BLaER1 (cell line): ENCODE measurements at regions not wholly inside any gene's neighbourhood (a gene's known extent, or its start where the extent isn't known, plus 50 kb on each side); places are given as distances from the start of the nearest gene placed in this dataset.
"Not testable (repeated sequence)": the region's sequence is repeated elsewhere in the genome, so short reads cannot be mapped to it uniquely, and the experiment has no call there.

ENCODE experiments used
- H3K27ac ChIP-seq: shearing (Covaris generic); formaldehyde crosslinking; 2 replicates; pipeline ENCODE4 v1.8.1; 2022
- H3K27me3 ChIP-seq: shearing (Covaris generic); formaldehyde crosslinking; 2 replicates; pipeline ENCODE4 v1.8.1; 2022
- H3K36me3 ChIP-seq: shearing (Covaris generic); formaldehyde crosslinking; 2 replicates; pipeline ENCODE4 v1.8.1; 2022
- H3K4me1 ChIP-seq: shearing (Covaris generic); formaldehyde crosslinking; 2 replicates; pipeline ENCODE4 v1.8.1; 2022
- H3K4me2 ChIP-seq: shearing (Covaris generic); formaldehyde crosslinking; 2 replicates; pipeline ENCODE4 v1.8.1; 2022
- H3K4me3 ChIP-seq: shearing (Covaris generic); formaldehyde crosslinking; 2 replicates; pipeline ENCODE4 v1.8.1; 2022
- H3K9ac ChIP-seq: shearing (Covaris generic); formaldehyde crosslinking; 2 replicates; pipeline ENCODE4 v1.8.1; 2022
- H3K9me3 ChIP-seq: shearing (Covaris generic); formaldehyde crosslinking; 2 replicates; pipeline ENCODE4 v1.8.1; 2022
- H4K20me1 ChIP-seq: shearing (Covaris generic); formaldehyde crosslinking; 2 replicates; pipeline ENCODE4 v1.8.1; 2022
- Cebpa-rat ChIP-seq: shearing (Covaris generic); IDR thresholded peaks from 2 replicates; pipeline ENCODE4 v1.8.1; 2022

DNA sequence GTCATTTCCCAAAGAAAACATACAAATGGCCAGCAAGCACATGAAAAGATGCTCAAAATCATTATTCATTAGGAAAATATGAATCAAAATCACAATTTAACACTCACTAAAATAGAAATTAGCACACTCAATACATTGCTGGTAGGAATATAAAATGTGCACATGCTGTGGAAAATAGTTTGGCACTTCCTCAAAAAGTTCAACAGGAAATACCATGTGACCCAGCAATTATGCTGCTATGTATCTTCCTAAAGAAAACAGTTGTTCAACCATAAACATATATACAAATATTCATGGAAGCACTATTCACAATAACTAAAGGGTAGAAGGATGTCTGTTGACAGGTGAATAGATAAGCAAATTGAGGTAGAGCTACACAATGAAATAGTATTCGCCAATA lies 187.3 kb upstream of the SOX6 start:
- H3K9me3 ChIP-seq = no peaks in the 10 kb centered on the region
- no peaks in the 10 kb centered on the region for H3K4me1 ChIP-seq
- no peak overlapping the region for H3K9ac ChIP-seq
- H4K20me1 ChIP-seq = no peaks in the 10 kb centered on the region
- no peak overlapping the region for H3K4me2 ChIP-seq
- no peaks in the 10 kb centered on the region for H3K36me3 ChIP-seq
- TF ChIP-seq Cebpa-rat = no peak
- no peaks in the 10 kb centered on the region for H3K27me3 ChIP-seq
- H3K4me3 ChIP-seq = no peak overlapping the region
- no peak overlapping the region for H3K27ac ChIP-seq

- Histone ChIP-seq H3K27me3 (no peaks in the 10 kb centered on the region), H3K27ac (no peak overlapping the region), H3K4me1 (no peaks in the 10 kb centered on the region), H3K36me3 (no peaks in the 10 kb centered on the region), H3K4me2 (no peak overlapping the region), H3K9me3 (no peaks in the 10 kb centered on the region), H3K4me3 (no peak overlapping the region), H3K9ac (no peak overlapping the region), H4K20me1 (no peaks in the 10 kb centered on the region)
- TF ChIP-seq Cebpa-rat = no peak
These were observed 186.0 kb upstream of the SOX6 start for GRCh38 chr11:16542353-16542752.

- no peak for TF ChIP-seq Cebpa-rat
- Histone ChIP-seq H3K27ac (no peak overlapping the region), H4K20me1 (no peaks in the 10 kb centered on the region), H3K9me3 (no peaks in the 10 kb centered on the region), H3K4me2 (no peak overlapping the region), H3K9ac (no peak overlapping the region), H3K4me3 (no peak overlapping the region), H3K4me1 (no peaks in the 10 kb centered on the region), H3K27me3 (no peaks in the 10 kb centered on the region), H3K36me3 (no peaks in the 10 kb centered on the region)
These were observed 180.2 kb upstream of the SOX6 start for GRCh38 chr11:16536513-16536912.

DNA sequence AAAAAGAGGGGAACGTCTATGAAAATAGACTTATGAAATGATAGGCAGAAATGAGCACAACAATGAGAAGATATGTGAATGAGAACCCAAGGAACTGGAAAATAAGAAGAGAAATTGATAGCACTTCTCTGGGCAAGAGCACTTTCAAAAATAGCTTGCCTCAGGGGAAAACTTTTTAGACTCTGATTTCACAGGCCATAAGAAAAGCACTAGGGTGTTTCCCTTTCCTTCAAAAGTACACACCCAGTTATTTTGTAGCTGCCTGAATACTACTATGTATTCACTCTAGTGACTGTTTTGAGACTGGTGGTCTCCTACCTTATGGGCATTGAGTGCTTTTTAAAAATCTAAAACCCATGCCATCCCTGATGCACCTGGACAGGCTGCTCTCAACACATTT lies 172.3 kb upstream of the SOX6 start:
- no peaks in the 10 kb centered on the region for H3K36me3 ChIP-seq
- H3K4me1 ChIP-seq = peaks cover 8% of the 10 kb centered on the region
- H3K27ac ChIP-seq = no peak overlapping the region
- no peaks in the 10 kb centered on the region for H4K20me1 ChIP-seq
- no peak overlapping the region for H3K4me3 ChIP-seq
- no peak for TF ChIP-seq Cebpa-rat
- no peaks in the 10 kb centered on the region for H3K9me3 ChIP-seq
- no peak overlapping the region for H3K9ac ChIP-seq
- H3K27me3 ChIP-seq = no peaks in the 10 kb centered on the region
- H3K4me2 ChIP-seq = peak overlapping the region; percentile 28

DNA sequence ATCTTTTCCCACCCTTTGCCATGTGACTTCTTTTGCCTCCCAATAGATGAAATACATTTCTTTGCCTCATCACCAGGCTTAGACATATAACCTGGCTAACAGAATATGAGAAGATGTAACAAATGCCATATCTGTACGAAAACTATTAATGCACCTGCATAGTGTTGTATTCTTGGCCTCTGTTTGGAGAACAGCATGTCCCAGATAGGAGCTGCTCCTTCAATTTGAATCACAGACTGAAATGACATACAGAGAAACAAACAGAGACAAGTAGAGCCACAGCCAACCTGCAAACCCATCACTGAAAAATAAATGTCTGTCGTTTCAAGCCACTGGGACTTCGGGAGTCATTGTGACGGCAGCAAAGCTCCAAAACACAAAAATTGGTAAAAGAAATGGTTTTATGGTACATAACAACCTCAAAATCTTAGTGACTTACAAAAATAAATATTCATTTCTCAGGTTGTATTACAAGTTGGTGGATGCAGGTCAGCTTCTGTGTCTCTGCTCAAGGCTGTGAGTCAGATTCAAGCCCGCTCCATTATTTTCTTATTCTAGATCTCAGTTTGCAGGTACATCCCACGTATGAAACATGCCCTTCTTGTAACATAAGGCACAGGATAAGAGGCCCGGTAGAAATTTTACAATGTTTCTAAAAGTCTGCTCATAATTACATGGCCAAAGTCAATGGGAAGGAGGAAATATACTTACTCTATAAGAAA lies 171.3 kb upstream of the SOX6 start:
- no peaks in the 10 kb centered on the region for H4K20me1 ChIP-seq
- no peaks in the 10 kb centered on the region for H3K36me3 ChIP-seq
- no peak overlapping the region for H3K4me3 ChIP-seq
- H3K27ac ChIP-seq = no peak overlapping the region
- no peaks in the 10 kb centered on the region for H3K27me3 ChIP-seq
- no peaks in the 10 kb centered on the region for H3K9me3 ChIP-seq
- peaks cover 8% of the 10 kb centered on the region for H3K4me1 ChIP-seq
- no peak overlapping the region for H3K4me2 ChIP-seq
- no peak for TF ChIP-seq Cebpa-rat
- no peak overlapping the region for H3K9ac ChIP-seq

DNA sequence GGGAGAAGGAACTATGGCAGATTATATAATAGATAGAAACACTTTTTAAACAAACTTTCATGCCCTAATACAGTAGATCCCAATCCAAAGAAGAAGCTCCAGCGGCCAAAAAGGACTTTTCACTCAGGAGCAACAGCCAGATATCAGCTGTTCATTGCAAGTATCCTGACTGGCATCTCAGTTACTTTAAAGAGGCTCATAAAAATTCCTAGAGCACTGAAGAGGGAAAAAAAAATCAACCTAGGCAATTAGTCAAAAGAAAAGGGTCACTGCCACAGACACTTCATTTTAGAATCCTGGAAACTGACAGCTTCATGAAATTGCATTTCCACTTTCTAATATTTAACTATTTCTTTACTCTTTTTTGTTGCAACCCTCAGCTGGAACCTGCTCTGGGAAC lies 170.6 kb upstream of the SOX6 start:
- TF ChIP-seq Cebpa-rat = no peak
- Histone ChIP-seq H3K9me3 (no peaks in the 10 kb centered on the region), H3K27ac (no peak overlapping the region), H3K4me1 (peaks cover 8% of the 10 kb centered on the region), H4K20me1 (no peaks in the 10 kb centered on the region), H3K27me3 (no peaks in the 10 kb centered on the region), H3K9ac (no peak overlapping the region), H3K4me3 (no peak overlapping the region), H3K4me2 (no peak overlapping the region), H3K36me3 (no peaks in the 10 kb centered on the region)

DNA sequence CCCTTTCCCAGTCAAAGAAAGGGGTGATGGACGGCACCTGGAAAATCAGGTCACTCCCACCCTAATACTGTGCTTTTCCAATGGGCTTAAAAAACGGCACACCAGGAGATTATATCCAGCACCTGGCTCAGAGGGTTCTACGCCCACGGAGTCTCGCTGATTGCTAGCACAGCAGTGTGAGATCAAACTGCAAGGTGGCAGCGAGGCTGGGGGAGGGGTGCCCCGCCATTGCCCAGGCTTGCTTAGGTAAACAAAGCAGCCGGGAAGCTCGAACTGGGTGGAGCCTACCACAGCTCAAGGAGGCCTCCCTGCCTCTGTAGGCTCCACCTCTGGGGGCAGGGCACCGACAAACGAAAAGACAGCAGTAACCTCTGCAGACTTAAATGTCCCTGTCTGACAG lies 164.4 kb upstream of the SOX6 start:
- not testable (repeated sequence) for H3K27me3 ChIP-seq, H3K4me3 ChIP-seq, H3K9ac ChIP-seq, H4K20me1 ChIP-seq, H3K36me3 ChIP-seq, H3K4me2 ChIP-seq, H3K27ac ChIP-seq, H3K9me3 ChIP-seq, H3K4me1 ChIP-seq

- Histone ChIP-seq H3K27ac (no peak overlapping the region), H4K20me1 (no peaks in the 10 kb centered on the region), H3K9ac (no peak overlapping the region), H3K4me1 (no peaks in the 10 kb centered on the region), H3K4me3 (no peak overlapping the region), H3K36me3 (no peaks in the 10 kb centered on the region), H3K9me3 (no peaks in the 10 kb centered on the region), H3K4me2 (no peak overlapping the region), H3K27me3 (no peaks in the 10 kb centered on the region)
- TF ChIP-seq Cebpa-rat = no peak
These were observed 156.5 kb upstream of the SOX6 start for GRCh38 chr11:16512899-16513241.

GRCh38 chr11:16512198-16512898 lies 156.0 kb upstream of the SOX6 start:
- no peaks in the 10 kb centered on the region for H3K9me3 ChIP-seq
- no peaks in the 10 kb centered on the region for H3K27me3 ChIP-seq
- H3K36me3 ChIP-seq = no peaks in the 10 kb centered on the region
- H3K9ac ChIP-seq = no peak overlapping the region
- H4K20me1 ChIP-seq = no peaks in the 10 kb centered on the region
- TF ChIP-seq Cebpa-rat = no peak
- no peaks in the 10 kb centered on the region for H3K4me1 ChIP-seq
- no peak overlapping the region for H3K4me2 ChIP-seq
- H3K4me3 ChIP-seq = no peak overlapping the region
- H3K27ac ChIP-seq = no peak overlapping the region

DNA sequence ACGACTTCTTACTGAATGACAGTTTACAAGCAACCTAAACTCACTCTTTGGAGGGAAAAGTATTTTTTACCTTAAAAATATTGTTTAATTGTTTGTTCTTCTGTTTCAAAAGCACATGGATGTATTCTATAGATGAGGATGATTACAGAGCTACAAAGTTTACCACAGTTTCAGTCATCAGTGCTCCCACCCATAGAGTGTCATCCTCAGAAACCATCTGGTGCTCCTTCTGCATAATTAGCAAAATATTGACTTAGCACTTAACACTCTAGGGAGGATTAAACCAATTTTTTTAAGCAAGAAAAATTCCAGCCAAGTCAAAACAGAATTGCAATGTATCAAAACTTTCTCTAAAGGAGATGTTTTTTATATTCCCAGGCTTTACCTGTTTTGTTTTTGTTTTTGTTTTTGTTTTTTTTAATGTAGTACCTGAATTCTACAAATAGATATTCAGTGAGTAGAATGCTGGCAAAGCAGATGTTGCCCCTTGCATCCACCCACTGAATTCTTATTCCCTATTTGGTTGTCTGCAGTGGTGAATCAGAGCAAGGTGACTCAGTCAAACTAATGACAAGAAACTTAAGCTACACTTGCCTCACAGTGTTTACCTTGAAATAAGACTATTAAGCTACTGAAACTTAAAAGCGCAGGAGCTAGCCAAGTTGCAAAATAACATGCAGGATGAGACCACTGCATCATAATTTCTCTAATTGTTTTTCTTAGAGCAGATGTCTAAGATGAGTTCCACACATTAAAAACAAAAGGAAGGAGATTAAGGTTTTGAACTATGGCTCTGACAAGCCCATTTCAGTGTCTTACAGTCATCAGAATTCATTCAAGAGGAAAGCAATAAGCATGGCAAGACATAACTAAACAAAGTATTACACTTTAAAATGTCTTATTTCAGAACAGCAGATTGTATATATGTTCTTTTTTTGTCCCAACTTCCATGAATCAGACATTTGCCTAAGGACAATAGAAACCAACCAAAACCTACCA lies 155.1 kb upstream of the SOX6 start:
- Histone ChIP-seq H3K4me2 (no peak overlapping the region), H3K9ac (no peak overlapping the region), H3K36me3 (no peaks in the 10 kb centered on the region), H4K20me1 (no peaks in the 10 kb centered on the region), H3K4me3 (no peak overlapping the region), H3K27ac (no peak overlapping the region), H3K27me3 (no peaks in the 10 kb centered on the region), H3K9me3 (peaks cover 6% of the 10 kb centered on the region), H3K4me1 (no peaks in the 10 kb centered on the region)
- no peak for TF ChIP-seq Cebpa-rat
